SH-SY5Y (cell line): ENCODE measurements at regions not wholly inside any gene's neighbourhood (a gene's known extent, or its start where the extent isn't known, plus 50 kb on each side); places are given as distances from the start of the nearest gene placed in this dataset.

Experiments used
- GATA2 ChIP-seq: IDR thresholded peaks from 2 replicates; pipeline ENCODE4 v1.6.1; 2011; ENCODE audit warnings: mild to moderate bottlenecking, low read depth, low read length
- GATA3 ChIP-seq: IDR thresholded peaks from 2 replicates; pipeline ENCODE4 v1.6.1; 2011; ENCODE audit warnings: low read depth, mild to moderate bottlenecking, low read length, moderate library complexity

- TF ChIP-seq GATA2, result no peak
- TF ChIP-seq GATA3, result no peak
Observed at GRCh38 chr20:54704032-54704635, 228.7 kb downstream of the DOK5 start.
